ENCODE measurements at regions not wholly inside any gene's neighbourhood (a gene's known extent, or its start where the extent isn't known, plus 50 kb on each side); places are given as distances from the start of the nearest gene placed in this dataset.
A peak's percentile ranks its signal among the peaks of the same experiment; 100 is the strongest.

DNA sequence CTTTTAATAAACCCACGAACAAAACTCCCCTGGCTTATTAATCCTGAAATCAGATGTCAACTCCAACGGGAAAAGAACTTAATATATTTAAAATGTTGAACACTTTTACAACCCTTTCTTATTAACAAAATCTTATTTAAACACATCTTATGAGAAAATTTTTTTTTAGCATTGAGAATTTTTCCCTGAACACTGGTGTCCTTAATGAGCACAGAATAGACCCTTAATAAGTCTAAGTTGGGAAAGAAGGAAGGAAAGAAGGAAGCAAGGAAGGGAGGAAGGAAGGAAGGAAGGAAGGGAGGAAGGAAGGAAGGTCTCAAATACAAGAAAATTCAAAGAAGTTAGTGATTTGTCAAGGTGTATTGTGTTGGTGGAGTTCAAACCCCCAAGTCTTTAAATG lies 129.2 kb upstream of the COL1A2 start:
- WGBS (ENCODE audit: low lambda C conversion rate, missing lambda C conversion rate) = 84% methylated on average over 2 of the region's 2 CpGs
- no peaks in the 10 kb centered on the region for H4K20me1 ChIP-seq (ENCODE audit: insufficient read depth, poor library complexity, severe bottlenecking)
- no peak overlapping the region for H3K4me2 ChIP-seq
- TF ChIP-seq EZH2phosphoT487 (IDR thresholded peaks at IDR 0.05; ENCODE audit: low read depth, severe bottlenecking, unreplicated experiment) (no peak), EZH2 (IDR thresholded peaks at IDR 0.05; ENCODE audit: borderline replicate concordance) (no peak)
- TF ChIP-seq, protein P1, sequence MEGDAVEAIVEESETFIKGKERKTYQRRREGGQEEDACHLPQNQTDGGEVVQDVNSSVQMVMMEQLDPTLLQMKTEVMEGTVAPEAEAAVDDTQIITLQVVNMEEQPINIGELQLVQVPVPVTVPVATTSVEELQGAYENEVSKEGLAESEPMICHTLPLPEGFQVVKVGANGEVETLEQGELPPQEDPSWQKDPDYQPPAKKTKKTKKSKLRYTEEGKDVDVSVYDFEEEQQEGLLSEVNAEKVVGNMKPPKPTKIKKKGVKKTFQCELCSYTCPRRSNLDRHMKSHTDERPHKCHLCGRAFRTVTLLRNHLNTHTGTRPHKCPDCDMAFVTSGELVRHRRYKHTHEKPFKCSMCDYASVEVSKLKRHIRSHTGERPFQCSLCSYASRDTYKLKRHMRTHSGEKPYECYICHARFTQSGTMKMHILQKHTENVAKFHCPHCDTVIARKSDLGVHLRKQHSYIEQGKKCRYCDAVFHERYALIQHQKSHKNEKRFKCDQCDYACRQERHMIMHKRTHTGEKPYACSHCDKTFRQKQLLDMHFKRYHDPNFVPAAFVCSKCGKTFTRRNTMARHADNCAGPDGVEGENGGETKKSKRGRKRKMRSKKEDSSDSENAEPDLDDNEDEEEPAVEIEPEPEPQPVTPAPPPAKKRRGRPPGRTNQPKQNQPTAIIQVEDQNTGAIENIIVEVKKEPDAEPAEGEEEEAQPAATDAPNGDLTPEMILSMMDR (IDR thresholded peaks at IDR 0.05; ENCODE audit: poor library complexity) = no peak
- no peaks in the 10 kb centered on the region for H3K27me3 ChIP-seq
- H3K27ac ChIP-seq = no peak overlapping the region
- H3K4me1 ChIP-seq (ENCODE audit: insufficient read depth) = no peaks in the 10 kb centered on the region
- no peaks in the 10 kb centered on the region for H3K36me3 ChIP-seq (replicated peaks; ENCODE audit: insufficient read depth, low read depth)
- H3K9me2 ChIP-seq (replicated peaks; ENCODE audit: insufficient read depth) = no peaks in the 10 kb centered on the region
- H3K9me3 ChIP-seq (ENCODE audit: low read depth) = no peaks in the 10 kb centered on the region
- H2AFZ ChIP-seq = no peak overlapping the region
- H3K79me2 ChIP-seq = no peaks in the 10 kb centered on the region
- no peak for DNase-seq (ENCODE audit: low spot score)
- H3K4me3 ChIP-seq = no peak overlapping the region

DNA sequence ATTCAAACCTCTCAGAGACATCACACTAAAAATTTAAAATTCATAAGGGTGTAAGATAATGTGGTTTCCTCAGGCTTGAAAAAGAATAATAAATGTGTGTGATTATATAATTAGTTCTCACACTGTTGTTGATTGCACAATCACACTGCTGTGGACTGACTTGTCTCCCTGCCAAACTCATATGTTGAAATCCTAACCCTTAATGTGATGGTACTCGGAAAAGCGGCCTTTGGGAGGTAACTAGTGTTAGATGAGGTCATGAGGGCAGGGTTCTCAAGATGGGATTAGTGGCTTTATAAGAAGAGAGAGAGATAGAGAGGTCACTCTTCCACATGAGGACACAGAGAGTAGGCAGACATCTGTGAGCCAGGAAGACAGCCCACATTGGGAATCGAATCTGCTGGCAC lies 128.5 kb upstream of the COL1A2 start:
- Histone ChIP-seq H3K36me3 (replicated peaks; ENCODE audit: insufficient read depth, low read depth) (no peaks in the 10 kb centered on the region), H3K9me3 (ENCODE audit: low read depth) (no peaks in the 10 kb centered on the region), H3K27me3 (no peaks in the 10 kb centered on the region), H3K27ac (no peak overlapping the region), H2AFZ (no peak overlapping the region), H3K4me1 (ENCODE audit: insufficient read depth) (no peaks in the 10 kb centered on the region), H3K4me3 (no peak overlapping the region), H4K20me1 (ENCODE audit: insufficient read depth, poor library complexity, severe bottlenecking) (no peaks in the 10 kb centered on the region), H3K4me2 (no peak overlapping the region), H3K9me2 (replicated peaks; ENCODE audit: insufficient read depth) (no peaks in the 10 kb centered on the region), H3K79me2 (no peaks in the 10 kb centered on the region)
- TF ChIP-seq, protein P1 (IDR thresholded peaks at IDR 0.05; ENCODE audit: poor library complexity) = no peak
- no peak for TF ChIP-seq EZH2 (IDR thresholded peaks at IDR 0.05; ENCODE audit: borderline replicate concordance)
- TF ChIP-seq EZH2phosphoT487 (IDR thresholded peaks at IDR 0.05; ENCODE audit: low read depth, severe bottlenecking, unreplicated experiment) = no peak
- 74% methylated on average over 3 of the region's 3 CpGs for WGBS (ENCODE audit: low lambda C conversion rate, missing lambda C conversion rate)
- DNase-seq (ENCODE audit: low spot score) = peak; percentile 14

DNA sequence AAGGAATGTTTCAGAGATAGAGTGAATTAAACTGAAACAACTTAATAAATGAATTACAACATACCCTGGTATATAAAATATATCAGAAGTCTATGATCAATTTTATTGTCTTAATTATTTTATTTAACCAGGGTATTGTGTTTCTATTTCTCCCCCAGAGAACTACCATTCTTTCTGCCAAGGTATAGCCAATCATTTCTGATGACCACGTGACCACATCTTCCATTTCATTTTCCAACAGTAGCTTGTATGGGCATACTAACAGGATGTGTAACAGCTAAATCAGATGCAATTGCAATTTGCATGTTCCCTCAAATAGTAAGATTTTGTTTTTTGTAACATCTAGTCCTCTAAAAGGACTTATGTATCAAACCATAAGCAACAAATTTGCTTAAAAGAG lies 123.9 kb upstream of the COL1A2 start:
- no peaks in the 10 kb centered on the region for H3K36me3 ChIP-seq (replicated peaks; ENCODE audit: insufficient read depth, low read depth)
- H3K79me2 ChIP-seq = no peaks in the 10 kb centered on the region
- no peak for DNase-seq (ENCODE audit: low spot score)
- H3K4me2 ChIP-seq = no peak overlapping the region
- H3K4me1 ChIP-seq (ENCODE audit: insufficient read depth) = no peaks in the 10 kb centered on the region
- TF ChIP-seq EZH2 (IDR thresholded peaks at IDR 0.05; ENCODE audit: borderline replicate concordance) (no peak), EZH2phosphoT487 (IDR thresholded peaks at IDR 0.05; ENCODE audit: low read depth, severe bottlenecking, unreplicated experiment) (no peak)
- TF ChIP-seq, protein P1 (IDR thresholded peaks at IDR 0.05; ENCODE audit: poor library complexity) = no peak
- no peaks in the 10 kb centered on the region for H3K9me2 ChIP-seq (replicated peaks; ENCODE audit: insufficient read depth)
- H3K9me3 ChIP-seq (ENCODE audit: low read depth) = no peaks in the 10 kb centered on the region
- no peaks in the 10 kb centered on the region for H3K27me3 ChIP-seq
- H2AFZ ChIP-seq = no peak overlapping the region
- no peaks in the 10 kb centered on the region for H4K20me1 ChIP-seq (ENCODE audit: insufficient read depth, poor library complexity, severe bottlenecking)
- 88% methylated on average over 1 of the region's 1 CpG for WGBS (ENCODE audit: low lambda C conversion rate, missing lambda C conversion rate)
- no peak overlapping the region for H3K27ac ChIP-seq
- H3K4me3 ChIP-seq = no peak overlapping the region

Data from hepatocyte (in vitro differentiated cells).